C4-2B (cell line): ENCODE measurements at regions not wholly inside any gene's neighbourhood (a gene's known extent, or its start where the extent isn't known, plus 50 kb on each side); places are given as distances from the start of the nearest gene placed in this dataset.

Experiments
- H3K27ac ChIP-seq: fragments of 450-650 bp; 2 replicates; pipeline ENCODE4 v1.5.1; 2017
- CTCF ChIP-seq: fragments of 450-650 bp; conservative IDR thresholded peaks from 2 replicates; pipeline ENCODE4 v1.5.1; 2017; ENCODE audit warnings: mild to moderate bottlenecking
- ZFX ChIP-seq: fragments of 450-650 bp; IDR thresholded peaks from 2 replicates; pipeline ENCODE4 v1.6.1; 2017

GRCh38 chr4:138838251-138838650, 177.3 kb upstream of the NOCT start:
- no peak overlapping the region for H3K27ac ChIP-seq
- TF ChIP-seq CTCF, result no peak
- TF ChIP-seq ZFX, result no peak

GRCh38 chr4:138835832-138836533, 179.6 kb upstream of the NOCT start:
- TF ChIP-seq ZFX (no peak), CTCF (no peak)
- no peak overlapping the region for H3K27ac ChIP-seq

GRCh38 chr4:138833974-138834373, 181.6 kb upstream of the NOCT start:
- H3K27ac ChIP-seq, result no peak overlapping the region
- TF ChIP-seq CTCF (no peak), ZFX (no peak)

GRCh38 chr4:138832563-138832962, 183.0 kb upstream of the NOCT start:
- H3K27ac ChIP-seq, result no peak overlapping the region
- TF ChIP-seq CTCF, result no peak
- TF ChIP-seq ZFX, result no peak

GRCh38 chr4:138831948-138832347, 183.6 kb upstream of the NOCT start:
- TF ChIP-seq CTCF, result 0 out of 2 replicates have a peak, but pooled peaks have one; percentile 5
- no peak for TF ChIP-seq ZFX
- no peak overlapping the region for H3K27ac ChIP-seq

GRCh38 chr4:138828926-138829325, 186.7 kb upstream of the NOCT start:
- TF ChIP-seq CTCF (no peak), ZFX (no peak)
- no peak overlapping the region for H3K27ac ChIP-seq

GRCh38 chr4:138826754-138827153, 188.8 kb upstream of the NOCT start:
- no peak overlapping the region for H3K27ac ChIP-seq
- TF ChIP-seq ZFX (no peak), CTCF (no peak)
